ENCODE measurements at regions not wholly inside any gene's neighbourhood (a gene's known extent, or its start where the extent isn't known, plus 50 kb on each side); places are given as distances from the start of the nearest gene placed in this dataset.
"Not testable (repeated sequence)": the region's sequence is repeated elsewhere in the genome, so short reads cannot be mapped to it uniquely, and the experiment has no call there.

GRCh38 chr7:55743454-55743717, 119.2 kb downstream of the SEPTIN14 start:
- not testable (repeated sequence) for H3K4me3 ChIP-seq (replicated peaks; ENCODE audit: low read depth, low read length); DNase-seq (ENCODE audit: extremely low read depth, low read depth)

GRCh38 chr7:55742651-55743453, 119.7 kb downstream of the SEPTIN14 start:
- not testable (repeated sequence) for H3K4me3 ChIP-seq (replicated peaks; ENCODE audit: low read depth, low read length); DNase-seq (ENCODE audit: extremely low read depth, low read depth)

GRCh38 chr7:55741721-55742631, 120.6 kb downstream of the SEPTIN14 start:
- not testable (repeated sequence) for DNase-seq (ENCODE audit: extremely low read depth, low read depth); H3K4me3 ChIP-seq (replicated peaks; ENCODE audit: low read depth, low read length)

GRCh38 chr7:55740633-55741250, 121.8 kb downstream of the SEPTIN14 start:
- H3K4me3 ChIP-seq (replicated peaks; ENCODE audit: low read depth, low read length); DNase-seq (ENCODE audit: extremely low read depth, low read depth): not testable (repeated sequence)

GRCh38 chr7:55740053-55740452, 122.5 kb downstream of the SEPTIN14 start:
- not testable (repeated sequence) for H3K4me3 ChIP-seq (replicated peaks; ENCODE audit: low read depth, low read length); DNase-seq (ENCODE audit: extremely low read depth, low read depth)

- not testable (repeated sequence) for DNase-seq (ENCODE audit: extremely low read depth, low read depth); H3K4me3 ChIP-seq (replicated peaks; ENCODE audit: low read depth, low read length)
Measured at GRCh38 chr7:55736641-55737221, 125.8 kb downstream of the SEPTIN14 start.

GRCh38 chr7:55733241-55734140, 129.1 kb downstream of the SEPTIN14 start:
- peak; percentile 12 for DNase-seq (ENCODE audit: extremely low read depth, low read depth)
- H3K4me3 ChIP-seq (replicated peaks; ENCODE audit: low read depth, low read length), result no peak overlapping the region
- no peak for TF ChIP-seq CTCF (IDR thresholded peaks at IDR 0.05; ENCODE audit: low read depth, low read length, missing control alignments)

GRCh38 chr7:55731931-55732330, 130.6 kb downstream of the SEPTIN14 start:
- TF ChIP-seq CTCF (IDR thresholded peaks at IDR 0.05; ENCODE audit: low read depth, low read length, missing control alignments), result no peak
- no peak for DNase-seq (ENCODE audit: extremely low read depth, low read depth)
- no peak overlapping the region for H3K4me3 ChIP-seq (replicated peaks; ENCODE audit: low read depth, low read length)

- no peak overlapping the region for H3K4me3 ChIP-seq (replicated peaks; ENCODE audit: low read depth, low read length)
- no peak for TF ChIP-seq CTCF (IDR thresholded peaks at IDR 0.05; ENCODE audit: low read depth, low read length, missing control alignments)
- no peak for DNase-seq (ENCODE audit: extremely low read depth, low read depth)
Measured at GRCh38 chr7:55730197-55730596, 132.4 kb downstream of the SEPTIN14 start.

Data from HFF-Myc (cell line).